Keratinocyte (primary cell): ENCODE measurements at regions not wholly inside any gene's neighbourhood (a gene's known extent, or its start where the extent isn't known, plus 50 kb on each side); places are given as distances from the start of the nearest gene placed in this dataset.

Experiments used
- DNase-seq: peaks from one replicate; pipeline ENCODE4 v3.0.0-alpha.2; 2011; ENCODE audit warnings: low read depth, missing footprints, low spot score
- FAIRE-seq: peaks from 2 replicates; lab custom pipeline; 2011; peaks lifted over from hg19 to GRCh38; lab: Jason Lieb, UNC
- H2AFZ ChIP-seq: 2 replicates; pipeline ENCODE4 v1.6.0; 2012; ENCODE audit warnings: low read length, control low read depth, inconsistent platforms; ENCODE audit not compliant: control insufficient read depth
- H3K27ac ChIP-seq: 2 replicates; pipeline ENCODE4 v1.5.1; 2011; ENCODE audit warnings: low read length; ENCODE audit not compliant: control insufficient read depth, insufficient read depth
- H3K27me3 ChIP-seq: 3 replicates; pipeline ENCODE4 v1.6.0; 2011; ENCODE audit warnings: low read length; ENCODE audit not compliant: control insufficient read depth, insufficient read depth; ENCODE audit errors: extremely low read depth
- H3K36me3 ChIP-seq, 2 experiments: 2 replicates in 1 of 2; 3 replicates in 1 of 2; pipeline ENCODE4 v1.5.1; 2011; ENCODE audit warnings: low read length in 2 of 2, mild to moderate bottlenecking in 1 of 2; ENCODE audit not compliant: control insufficient read depth in 2 of 2, insufficient read depth in 2 of 2; ENCODE audit errors: extremely low read depth in 1 of 2
- H3K4me1 ChIP-seq: 3 replicates; pipeline ENCODE4 v1.5.1; 2011; ENCODE audit warnings: low read length; ENCODE audit not compliant: control insufficient read depth, insufficient read depth; ENCODE audit errors: extremely low read depth
- H3K4me2 ChIP-seq: 3 replicates; pipeline ENCODE4 v1.6.0; 2011; ENCODE audit warnings: low read depth, low read length; ENCODE audit not compliant: control insufficient read depth, insufficient read depth; ENCODE audit errors: extremely low read depth
- H3K4me3 ChIP-seq, 3 experiments: fragments of 200-600 bp in 1 of 3; sonication (generic) in 1 of 3; 2 replicates in 2 of 3; 3 replicates in 1 of 3; pipeline ENCODE4 v1.5.1; 2011 to 2016; ENCODE audit warnings: low read length in 3 of 3, mild to moderate bottlenecking in 3 of 3, control low read depth in 2 of 3, inconsistent platforms in 1 of 3, low read depth in 1 of 3, mixed read lengths in 1 of 3, mixed run types in 1 of 3, moderate library complexity in 1 of 3; ENCODE audit not compliant: control insufficient read depth in 2 of 3, insufficient read depth in 2 of 3; ENCODE audit errors: extremely low read depth in 1 of 3
- H3K79me2 ChIP-seq: 2 replicates; pipeline ENCODE4 v1.6.0; 2012; ENCODE audit warnings: low read length; ENCODE audit not compliant: control insufficient read depth, insufficient read depth
- H3K9ac ChIP-seq: 3 replicates; pipeline ENCODE4 v1.6.0; 2011; ENCODE audit warnings: low read length; ENCODE audit not compliant: control insufficient read depth, insufficient read depth; ENCODE audit errors: extremely low read depth
- H3K9me1 ChIP-seq: 3 replicates; pipeline ENCODE4 v1.6.0; 2011; ENCODE audit warnings: low read length; ENCODE audit not compliant: control insufficient read depth, insufficient read depth; ENCODE audit errors: extremely low read depth
- H3K9me3 ChIP-seq: 2 replicates; pipeline ENCODE4 v1.5.1; 2012; ENCODE audit warnings: low read depth, low read length; ENCODE audit not compliant: control insufficient read depth
- H4K20me1 ChIP-seq: 3 replicates; pipeline ENCODE4 v1.6.0; 2011; ENCODE audit warnings: low read length; ENCODE audit not compliant: control insufficient read depth, insufficient read depth; ENCODE audit errors: extremely low read depth
- EZH2 ChIP-seq: IDR thresholded peaks from one replicate; pipeline ENCODE4 v1.6.1; 2012; ENCODE audit warnings: inconsistent platforms, mild to moderate bottlenecking, low read length, moderate library complexity
- dilution Hi-C: fragments of 300-500 bp; cut with MboI; formaldehyde crosslinking; loops from one replicate; pipeline ENCODE4 v1.7.0; 2020; ENCODE audit warnings: low sequenced_read_pairs; ENCODE audit not compliant: extremely low pct_ligation_motif_present
- TF ChIP-seq, protein P1 (sequence below), 3 experiments: IDR thresholded peaks in 1 of 3; conservative IDR thresholded peaks in 1 of 3; optimal IDR thresholded peaks in 1 of 3; 2 replicates in 2 of 3; 3 replicates in 1 of 3; pipeline versions ENCODE3 to v1.5.1; 2011; ENCODE audit warnings: low read length in 3 of 3, mild to moderate bottlenecking in 3 of 3, moderate library complexity in 2 of 3, control low read depth in 1 of 3, inconsistent platforms in 1 of 3; ENCODE audit not compliant: insufficient read depth in 2 of 3; ENCODE audit errors: extremely low read depth in 1 of 3

DNA sequence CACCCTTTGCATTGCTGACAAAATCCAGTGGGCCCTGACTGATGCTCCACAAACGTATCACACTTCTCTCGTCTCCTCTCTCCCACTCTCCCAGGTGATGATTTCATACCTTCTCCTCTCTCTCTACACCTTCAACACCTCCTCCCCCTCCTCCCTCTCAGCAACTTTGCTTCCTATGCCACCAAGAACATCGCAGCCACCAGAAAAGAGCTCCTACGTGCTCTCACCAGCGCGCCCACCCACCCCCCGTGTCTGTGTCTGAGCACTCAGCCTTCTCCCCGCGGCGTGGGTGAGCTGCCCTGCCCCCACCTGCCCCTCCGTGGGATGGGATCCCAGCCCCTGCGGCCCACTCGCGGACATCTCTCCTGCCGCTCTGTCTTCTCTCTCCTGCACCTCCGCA, 55.1 kb upstream of the COX20 start:
- H4K20me1 ChIP-seq = no peaks in the 10 kb centered on the region
- no peak overlapping the region for H3K9ac ChIP-seq
- H3K4me3 ChIP-seq = no peak overlapping the region
- no peaks in the 10 kb centered on the region for H3K9me3 ChIP-seq
- H3K4me1 ChIP-seq = peaks cover 3% of the 10 kb centered on the region
- no peak overlapping the region for H3K4me2 ChIP-seq
- no peaks in the 10 kb centered on the region for H3K36me3 ChIP-seq
- DNase-seq (no peak), FAIRE-seq (no peak)
- H2AFZ ChIP-seq = no peak overlapping the region
- H3K27ac ChIP-seq = no peak overlapping the region
- no peak for TF ChIP-seq EZH2
- TF ChIP-seq, protein P1, sequence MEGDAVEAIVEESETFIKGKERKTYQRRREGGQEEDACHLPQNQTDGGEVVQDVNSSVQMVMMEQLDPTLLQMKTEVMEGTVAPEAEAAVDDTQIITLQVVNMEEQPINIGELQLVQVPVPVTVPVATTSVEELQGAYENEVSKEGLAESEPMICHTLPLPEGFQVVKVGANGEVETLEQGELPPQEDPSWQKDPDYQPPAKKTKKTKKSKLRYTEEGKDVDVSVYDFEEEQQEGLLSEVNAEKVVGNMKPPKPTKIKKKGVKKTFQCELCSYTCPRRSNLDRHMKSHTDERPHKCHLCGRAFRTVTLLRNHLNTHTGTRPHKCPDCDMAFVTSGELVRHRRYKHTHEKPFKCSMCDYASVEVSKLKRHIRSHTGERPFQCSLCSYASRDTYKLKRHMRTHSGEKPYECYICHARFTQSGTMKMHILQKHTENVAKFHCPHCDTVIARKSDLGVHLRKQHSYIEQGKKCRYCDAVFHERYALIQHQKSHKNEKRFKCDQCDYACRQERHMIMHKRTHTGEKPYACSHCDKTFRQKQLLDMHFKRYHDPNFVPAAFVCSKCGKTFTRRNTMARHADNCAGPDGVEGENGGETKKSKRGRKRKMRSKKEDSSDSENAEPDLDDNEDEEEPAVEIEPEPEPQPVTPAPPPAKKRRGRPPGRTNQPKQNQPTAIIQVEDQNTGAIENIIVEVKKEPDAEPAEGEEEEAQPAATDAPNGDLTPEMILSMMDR (optimal IDR thresholded peaks at IDR 0.05 in 1 of 3, IDR thresholded peaks at IDR 0.05 in 1 of 3, conservative IDR thresholded peaks at IDR 0.05 in 1 of 3; ENCODE audit: extremely low read depth in 1 of 3, insufficient read depth in 2 of 3, low read length in 3 of 3) = no peak
- no peaks in the 10 kb centered on the region for H3K27me3 ChIP-seq
- dilution Hi-C loops = no loop called here
- no peaks in the 10 kb centered on the region for H3K9me1 ChIP-seq
- H3K79me2 ChIP-seq = no peaks in the 10 kb centered on the region

GRCh38 chr1:244782056-244782455, 53.4 kb upstream of the COX20 start:
- Histone ChIP-seq H4K20me1 (no peaks in the 10 kb centered on the region), H3K4me2 (no peak overlapping the region), H3K27ac (no peak overlapping the region), H3K79me2 (no peaks in the 10 kb centered on the region), H3K4me1 (peaks cover 3% of the 10 kb centered on the region), H3K9ac (no peak overlapping the region), H3K9me1 (no peaks in the 10 kb centered on the region), H3K36me3 (no peaks in the 10 kb centered on the region), H2AFZ (no peak overlapping the region), H3K27me3 (no peaks in the 10 kb centered on the region), H3K9me3 (no peaks in the 10 kb centered on the region), H3K4me3 (no peak overlapping the region)
- no peak for DNase-seq
- dilution Hi-C loops = no loop called here
- no peak for FAIRE-seq
- TF ChIP-seq, protein P1 (optimal IDR thresholded peaks at IDR 0.05 in 1 of 3, IDR thresholded peaks at IDR 0.05 in 1 of 3, conservative IDR thresholded peaks at IDR 0.05 in 1 of 3; ENCODE audit: extremely low read depth in 1 of 3, insufficient read depth in 2 of 3, low read length in 3 of 3) = no peak
- TF ChIP-seq EZH2 = no peak
